ENCODE measurements at regions not wholly inside any gene's neighbourhood (a gene's known extent, or its start where the extent isn't known, plus 50 kb on each side); places are given as distances from the start of the nearest gene placed in this dataset.

DNA sequence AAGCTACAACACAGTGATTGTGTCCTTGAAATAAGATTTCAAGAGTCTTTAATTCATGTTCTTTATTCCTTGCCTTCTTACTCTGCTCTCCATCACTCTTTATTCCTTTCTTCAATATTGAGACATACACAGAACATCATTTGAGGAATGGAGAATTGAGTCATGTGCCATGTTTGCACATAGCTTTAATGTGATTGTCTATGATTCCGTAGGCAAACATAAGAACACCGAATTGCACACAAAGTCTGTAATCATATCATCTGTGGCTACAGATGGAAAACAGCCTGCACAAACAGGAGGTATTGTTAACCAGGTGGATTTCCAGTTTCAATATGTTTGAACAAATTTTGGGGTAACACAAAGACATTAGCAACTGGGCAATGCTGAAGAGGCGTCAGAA, 571.6 kb upstream of the GJE1 start:
- DNase-seq (ENCODE audit: low spot score) = no peak
- TF ChIP-seq, protein P1, sequence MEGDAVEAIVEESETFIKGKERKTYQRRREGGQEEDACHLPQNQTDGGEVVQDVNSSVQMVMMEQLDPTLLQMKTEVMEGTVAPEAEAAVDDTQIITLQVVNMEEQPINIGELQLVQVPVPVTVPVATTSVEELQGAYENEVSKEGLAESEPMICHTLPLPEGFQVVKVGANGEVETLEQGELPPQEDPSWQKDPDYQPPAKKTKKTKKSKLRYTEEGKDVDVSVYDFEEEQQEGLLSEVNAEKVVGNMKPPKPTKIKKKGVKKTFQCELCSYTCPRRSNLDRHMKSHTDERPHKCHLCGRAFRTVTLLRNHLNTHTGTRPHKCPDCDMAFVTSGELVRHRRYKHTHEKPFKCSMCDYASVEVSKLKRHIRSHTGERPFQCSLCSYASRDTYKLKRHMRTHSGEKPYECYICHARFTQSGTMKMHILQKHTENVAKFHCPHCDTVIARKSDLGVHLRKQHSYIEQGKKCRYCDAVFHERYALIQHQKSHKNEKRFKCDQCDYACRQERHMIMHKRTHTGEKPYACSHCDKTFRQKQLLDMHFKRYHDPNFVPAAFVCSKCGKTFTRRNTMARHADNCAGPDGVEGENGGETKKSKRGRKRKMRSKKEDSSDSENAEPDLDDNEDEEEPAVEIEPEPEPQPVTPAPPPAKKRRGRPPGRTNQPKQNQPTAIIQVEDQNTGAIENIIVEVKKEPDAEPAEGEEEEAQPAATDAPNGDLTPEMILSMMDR (IDR thresholded peaks at IDR 0.05; ENCODE audit: extremely low read depth, insufficient read depth, missing control alignments) = no peak
- in situ Hi-C loops (cut with MboI; ENCODE audit: low pct_unique_long_range_greater_than_20kb, low sequenced_read_pairs, unreplicated experiment) = no loop called here

DNA sequence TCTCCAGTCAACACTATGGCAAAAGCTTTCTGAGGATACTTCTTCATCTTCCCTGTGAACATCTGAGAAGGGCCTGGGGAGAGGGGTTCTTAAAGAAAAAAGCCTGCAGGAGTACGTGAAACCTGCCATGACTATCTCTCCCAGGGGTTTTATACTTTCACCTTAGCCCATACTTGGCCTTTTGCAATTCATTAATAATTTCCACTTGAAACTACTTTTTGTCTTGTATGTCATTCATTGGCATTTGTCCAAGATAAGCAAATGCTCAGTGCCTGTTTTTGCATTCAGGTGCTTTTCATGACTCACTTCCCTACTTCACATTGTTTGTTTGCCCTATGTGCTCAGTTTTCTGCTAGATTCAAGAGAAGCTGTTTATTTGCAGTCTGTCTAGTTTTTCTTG, 580.3 kb upstream of the GJE1 start:
- TF ChIP-seq, protein P1 (IDR thresholded peaks at IDR 0.05; ENCODE audit: extremely low read depth, insufficient read depth, missing control alignments) = no peak
- in situ Hi-C loops (cut with MboI; ENCODE audit: low pct_unique_long_range_greater_than_20kb, low sequenced_read_pairs, unreplicated experiment) = no loop called here
- DNase-seq (ENCODE audit: low spot score) = no peak

DNA sequence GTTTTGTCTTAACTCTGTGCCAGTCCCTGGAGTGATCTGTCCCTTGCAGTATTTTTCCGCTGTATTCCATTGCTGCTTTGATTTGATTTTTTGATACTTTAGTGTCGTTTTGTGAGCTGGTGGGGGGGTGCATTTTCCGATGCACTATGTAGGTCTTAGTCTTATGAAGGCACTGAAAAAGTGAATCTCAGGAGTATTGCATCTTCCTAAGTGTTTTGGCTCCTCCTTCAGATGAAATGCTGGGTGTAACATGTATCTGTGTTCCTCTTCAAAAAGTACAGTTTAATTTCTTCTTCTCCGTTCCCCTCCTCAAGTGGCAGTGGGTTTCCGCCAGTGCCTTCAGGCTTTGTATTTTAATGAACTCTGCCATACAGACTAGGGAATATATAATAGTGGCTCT, 580.7 kb upstream of the GJE1 start:
- TF ChIP-seq, protein P1 (IDR thresholded peaks at IDR 0.05; ENCODE audit: extremely low read depth, insufficient read depth, missing control alignments) = no peak
- DNase-seq (ENCODE audit: low spot score) = no peak
- in situ Hi-C loops (cut with MboI; ENCODE audit: low pct_unique_long_range_greater_than_20kb, low sequenced_read_pairs, unreplicated experiment) = no loop called here

DNA sequence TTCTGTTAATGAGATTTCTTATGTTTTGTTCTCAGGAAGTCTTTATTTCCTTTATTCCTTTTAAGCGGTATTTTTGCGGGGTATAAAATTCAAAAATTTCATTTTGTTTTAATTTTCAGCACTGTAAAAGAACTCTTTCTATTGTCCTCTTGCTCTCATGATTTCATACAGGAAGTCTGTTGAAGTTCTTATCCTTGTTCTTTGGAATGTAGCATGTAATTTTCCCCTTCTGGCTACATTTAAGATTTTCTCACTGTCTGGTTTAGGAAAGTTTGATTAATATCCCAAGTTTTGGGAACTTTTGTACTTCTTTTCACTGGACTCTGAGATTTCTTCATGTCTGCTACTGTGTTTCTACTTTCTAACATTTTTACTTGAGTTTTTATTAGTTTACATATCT, 581.4 kb upstream of the GJE1 start:
- DNase-seq (ENCODE audit: low spot score) = no peak
- TF ChIP-seq, protein P1 (IDR thresholded peaks at IDR 0.05; ENCODE audit: extremely low read depth, insufficient read depth, missing control alignments) = no peak
- in situ Hi-C loops (cut with MboI; ENCODE audit: low pct_unique_long_range_greater_than_20kb, low sequenced_read_pairs, unreplicated experiment) = no loop called here

DNA sequence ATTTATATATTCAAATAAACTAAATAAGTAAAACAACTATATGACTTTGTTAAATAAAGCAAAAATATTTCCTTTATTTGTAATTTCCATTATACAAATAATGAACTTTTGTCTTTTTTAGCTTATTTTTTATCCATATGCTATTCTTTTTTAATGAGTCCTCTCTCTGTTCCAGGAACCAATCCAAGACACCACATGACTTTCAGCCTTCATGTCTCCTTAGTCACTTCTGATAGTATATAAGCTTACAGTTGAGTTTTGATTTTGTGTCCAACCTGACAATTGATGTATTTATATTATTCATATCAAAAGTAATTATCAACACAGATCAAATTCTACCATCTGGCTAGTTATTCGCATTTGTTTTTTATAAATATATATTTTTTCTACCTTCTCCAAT, 582.3 kb upstream of the GJE1 start:
- TF ChIP-seq, protein P1 (IDR thresholded peaks at IDR 0.05; ENCODE audit: extremely low read depth, insufficient read depth, missing control alignments) = no peak
- DNase-seq (ENCODE audit: low spot score) = no peak
- in situ Hi-C loops (cut with MboI; ENCODE audit: low pct_unique_long_range_greater_than_20kb, low sequenced_read_pairs, unreplicated experiment) = no loop called here

DNA sequence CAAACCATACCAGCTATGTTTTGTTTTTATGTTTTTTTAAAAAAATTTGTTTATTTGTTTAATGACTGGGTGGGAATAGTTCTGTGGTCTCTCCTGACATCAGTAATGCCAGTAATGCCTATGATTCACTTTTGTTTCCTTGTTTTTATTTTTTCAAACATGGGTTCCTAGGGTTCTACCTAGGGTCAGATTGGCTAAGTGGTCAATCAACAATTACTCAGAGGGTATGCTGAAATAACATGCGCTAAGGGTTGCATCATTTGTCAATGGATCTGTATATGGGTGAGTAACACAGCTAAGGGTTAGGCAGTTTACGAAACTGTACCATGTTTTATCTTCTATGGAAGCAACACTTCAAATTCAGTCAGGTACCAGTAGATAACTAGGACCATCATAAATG, 583.8 kb upstream of the GJE1 start:
- in situ Hi-C loops (cut with MboI; ENCODE audit: low pct_unique_long_range_greater_than_20kb, low sequenced_read_pairs, unreplicated experiment) = no loop called here
- TF ChIP-seq, protein P1 (IDR thresholded peaks at IDR 0.05; ENCODE audit: extremely low read depth, insufficient read depth, missing control alignments) = no peak
- DNase-seq (ENCODE audit: low spot score) = no peak
